Fibroblast of lung (primary cell): ENCODE measurements at regions not wholly inside any gene's neighbourhood (a gene's known extent, or its start where the extent isn't known, plus 50 kb on each side); places are given as distances from the start of the nearest gene placed in this dataset.

Experiments used
- CTCF ChIP-seq, 2 donors: IDR thresholded peaks in 1 of 2; conservative IDR thresholded peaks in 1 of 2; 1 replicate in 1 of 2; 2 replicates in 1 of 2; pipeline ENCODE4 v1.5.1; 2011 to 2012; ENCODE audit warnings: low read length in 2 of 2, control low read depth in 1 of 2, inconsistent platforms in 1 of 2, low read depth in 1 of 2, mild to moderate bottlenecking in 1 of 2
- EZH2 ChIP-seq: IDR thresholded peaks from 2 replicates; pipeline ENCODE4 v1.5.1; 2012; ENCODE audit warnings: low read length, control low read depth, mild to moderate bottlenecking; ENCODE audit errors: missing control alignments

- TF ChIP-seq CTCF (conservative IDR thresholded peaks at IDR 0.05 in 1 of 2, IDR thresholded peaks at IDR 0.05 in 1 of 2; ENCODE audit: low read depth in 1 of 2, low read length in 2 of 2): no peak
- TF ChIP-seq EZH2: no peak
Observed at GRCh38 chr14:56892959-56893358, 82.7 kb upstream of the OTX2 start.
